ENCODE measurements at regions not wholly inside any gene's neighbourhood (a gene's known extent, or its start where the extent isn't known, plus 50 kb on each side); places are given as distances from the start of the nearest gene placed in this dataset.

DNA sequence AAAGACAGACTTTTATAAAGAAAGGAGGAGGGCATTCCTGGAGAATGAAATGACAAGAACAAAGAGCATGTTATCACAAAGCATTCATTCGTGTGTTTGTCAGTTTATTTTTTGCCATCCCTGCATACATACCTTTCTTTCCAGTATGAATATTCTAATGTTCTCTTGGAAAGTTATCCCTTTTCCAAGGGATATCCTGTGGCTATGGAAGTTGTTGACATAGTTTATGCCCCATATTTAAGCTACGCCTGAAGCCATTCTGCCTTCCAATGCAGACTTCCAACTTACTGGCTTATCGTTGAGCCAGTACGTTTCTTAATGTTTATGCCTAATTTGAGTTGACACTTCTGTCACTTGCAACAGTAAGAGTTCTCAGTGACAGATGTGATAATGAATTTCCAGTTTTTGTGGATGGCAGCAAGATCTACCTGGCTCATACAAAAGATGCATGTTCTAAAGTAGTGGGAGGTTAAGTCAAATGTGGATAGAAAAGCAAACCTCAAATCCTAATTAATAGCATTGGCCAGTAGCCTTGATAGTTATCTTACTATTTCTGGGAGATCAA lies 133.3 kb upstream of the ANO3 start:
- DNase-seq = no peak

GRCh38 chr11:26199331-26200095 lies 132.4 kb upstream of the ANO3 start:
- DNase-seq = peak in 1 of 14 donors; percentile 4

- DNase-seq = no peak
These were observed 130.5 kb upstream of the ANO3 start for GRCh38 chr11:26201411-26201810.

GRCh38 chr11:26202754-26203153 lies 129.2 kb upstream of the ANO3 start:
- DNase-seq = no peak

- DNase-seq = no peak
These were observed 127.8 kb upstream of the ANO3 start for GRCh38 chr11:26204101-26204500.

DNA sequence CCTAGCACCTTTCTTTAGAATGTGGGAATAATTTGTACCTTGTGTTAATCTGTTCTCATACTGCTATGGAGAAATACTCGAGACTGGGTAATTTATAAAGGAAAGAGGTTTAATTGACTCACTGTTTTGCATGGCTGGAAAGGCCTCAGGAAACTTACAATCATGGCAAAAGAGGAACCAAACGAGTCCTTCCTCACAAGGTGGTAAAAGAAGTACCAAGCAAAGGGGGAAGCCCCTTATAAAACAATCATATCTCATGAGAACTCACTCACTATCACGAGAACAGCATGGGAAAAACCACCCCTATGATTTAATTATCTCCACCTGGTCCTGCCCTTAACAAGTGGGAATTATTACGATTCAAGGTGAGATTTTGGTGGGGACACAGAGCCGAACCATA lies 127.1 kb upstream of the ANO3 start:
- DNase-seq = no peak

GRCh38 chr11:26219183-26220117 lies 112.5 kb upstream of the ANO3 start:
- no peak for DNase-seq

DNA sequence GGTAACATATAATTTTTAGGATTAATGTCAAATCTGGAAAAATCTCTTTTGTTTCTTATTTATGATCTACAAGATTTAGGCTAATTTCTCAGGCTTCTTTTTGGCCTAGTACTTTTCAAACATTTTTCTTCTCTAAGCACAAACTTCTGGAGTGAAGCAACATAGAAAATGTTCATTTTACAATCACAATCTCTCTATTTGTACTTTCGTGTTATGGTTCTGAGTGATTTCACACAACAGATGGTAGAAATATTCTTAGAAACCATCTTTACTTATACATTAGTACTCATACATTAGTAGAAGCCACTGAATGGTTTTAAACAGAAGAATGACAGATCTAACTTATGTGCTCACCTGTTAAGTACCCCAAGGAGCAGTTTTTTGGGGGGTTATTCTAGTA lies 106.3 kb upstream of the ANO3 start:
- DNase-seq = no peak

GRCh38 chr11:26227301-26227746 lies 104.6 kb upstream of the ANO3 start:
- peak in 1 of 14 donors; percentile 6 for DNase-seq

GRCh38 chr11:26227883-26228502 lies 103.9 kb upstream of the ANO3 start:
- no peak for DNase-seq

GRCh38 chr11:26228778-26229177 lies 103.2 kb upstream of the ANO3 start:
- no peak for DNase-seq

GRCh38 chr11:26229257-26229656 lies 102.7 kb upstream of the ANO3 start:
- no peak for DNase-seq

DNA sequence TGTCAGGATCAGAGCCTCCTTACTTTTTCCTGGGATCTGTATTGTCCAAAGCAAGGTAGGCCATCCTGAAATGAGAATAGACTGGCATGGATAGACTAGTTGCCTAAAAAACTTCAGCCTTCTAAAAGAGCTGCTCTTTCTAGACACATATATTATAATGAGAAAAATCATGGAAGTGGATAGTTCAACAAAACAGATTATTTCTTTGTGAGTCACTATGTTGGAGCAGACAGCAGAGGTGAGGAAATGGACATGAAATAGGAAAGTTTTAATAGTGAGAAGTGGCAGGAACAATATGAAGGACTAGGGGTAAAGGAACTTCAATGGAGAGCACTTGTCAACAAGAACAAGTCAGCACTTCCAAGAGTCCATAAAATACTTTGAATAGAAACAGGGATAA lies 101.9 kb upstream of the ANO3 start:
- DNase-seq = no peak

DNA sequence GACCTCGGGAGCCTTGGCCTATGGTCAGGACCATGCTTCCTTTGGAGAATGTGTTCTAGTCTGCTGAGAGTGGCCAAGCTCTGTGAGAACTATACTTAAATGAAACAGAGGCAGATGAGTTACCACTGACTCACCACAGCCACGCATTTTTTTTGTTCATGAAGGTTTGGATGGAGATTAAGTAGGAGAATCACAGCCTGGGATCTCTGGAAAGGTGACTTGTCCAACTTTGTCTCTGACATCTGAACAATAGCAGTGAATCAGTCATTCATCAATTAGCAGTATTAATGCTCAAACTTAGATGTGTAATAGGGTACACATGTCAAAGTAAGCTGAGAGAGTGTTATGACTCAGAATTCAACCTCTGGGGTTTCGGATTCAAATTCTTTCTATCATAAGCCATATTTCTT lies 100.7 kb upstream of the ANO3 start:
- DNase-seq = no peak

GRCh38 chr11:26234451-26234850 lies 97.5 kb upstream of the ANO3 start:
- DNase-seq = no peak

- DNase-seq = no peak
These were observed 88.5 kb upstream of the ANO3 start for GRCh38 chr11:26243426-26243825.

DNA sequence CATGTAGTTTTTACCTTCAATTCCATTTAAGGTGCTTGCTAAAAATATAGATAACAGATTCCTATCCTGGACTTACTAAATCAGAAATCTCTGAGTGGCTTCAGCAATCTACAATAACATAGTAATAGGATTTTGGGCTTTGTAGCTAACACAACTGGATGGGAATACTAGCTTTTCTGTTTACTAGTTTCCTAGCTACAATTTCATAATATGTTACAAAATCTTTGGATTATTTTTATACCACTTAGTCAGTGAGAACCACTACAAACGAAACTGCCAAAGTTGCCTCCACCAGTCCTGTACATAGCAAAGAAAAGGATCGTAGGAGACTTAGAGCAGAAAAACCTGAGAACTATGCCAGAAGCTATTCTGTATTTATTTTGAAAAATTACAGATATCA lies 87.7 kb upstream of the ANO3 start:
- no peak for DNase-seq

- DNase-seq = no peak
These were observed 86.9 kb upstream of the ANO3 start for GRCh38 chr11:26245046-26245445.

DNA sequence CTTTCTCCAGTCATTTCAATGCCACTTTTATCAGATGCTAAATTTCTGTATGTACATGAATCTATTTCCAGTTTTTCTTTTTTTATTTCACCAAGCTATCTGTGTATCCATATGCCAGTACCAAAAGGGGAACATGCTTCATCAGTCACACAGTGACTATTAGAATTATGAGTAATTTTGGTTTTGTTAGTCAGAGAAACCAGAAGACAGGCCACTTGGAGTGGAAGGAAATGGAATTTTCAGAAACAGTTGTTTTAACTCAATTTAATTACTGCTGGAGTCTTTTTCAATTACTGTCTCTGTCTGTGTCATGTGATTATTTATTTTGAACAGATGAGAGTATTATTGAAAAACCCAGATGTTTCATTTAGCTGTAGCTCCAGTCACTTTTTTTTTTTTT lies 84.6 kb upstream of the ANO3 start:
- peak in 1 of 14 donors; percentile 14 for DNase-seq

DNA sequence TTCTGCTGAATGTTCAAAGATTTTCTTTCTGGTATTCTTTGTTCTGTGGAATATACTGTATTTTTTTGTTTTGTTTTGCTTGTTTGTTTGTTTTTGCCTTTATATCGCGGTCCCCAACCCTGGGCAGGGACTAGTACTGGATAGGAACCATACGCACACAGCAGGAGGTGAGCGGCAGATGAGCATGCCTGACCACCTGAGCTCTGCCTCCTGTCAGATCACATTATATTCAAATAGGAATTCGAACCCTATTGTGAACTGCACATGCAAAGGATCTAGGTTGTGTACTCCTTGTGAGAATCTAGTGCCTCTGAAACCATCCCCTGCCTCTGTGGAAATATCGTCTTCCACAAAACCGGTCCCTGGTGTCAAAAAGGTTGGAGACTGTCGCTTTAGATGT lies 83.3 kb upstream of the ANO3 start:
- DNase-seq = peak in 1 of 14 donors; percentile 57

DNA sequence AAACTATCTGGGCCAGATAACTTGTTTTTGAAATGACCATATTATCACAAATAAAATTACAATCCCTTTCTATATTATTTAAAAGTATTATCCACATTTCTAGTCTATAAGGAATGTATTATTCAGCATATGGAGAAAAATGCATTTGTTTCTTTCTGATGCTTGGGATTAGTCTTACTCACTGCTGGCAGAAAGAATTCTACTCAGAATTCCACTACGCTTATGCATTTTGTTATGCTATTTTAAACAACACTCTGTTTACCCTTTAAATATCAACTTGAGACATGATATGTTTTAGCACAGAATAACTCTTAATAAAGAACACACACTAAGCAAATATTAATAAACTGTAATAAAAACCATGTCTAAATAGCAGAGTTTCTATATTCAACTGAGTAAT lies 77.6 kb upstream of the ANO3 start:
- no peak for DNase-seq

DNA sequence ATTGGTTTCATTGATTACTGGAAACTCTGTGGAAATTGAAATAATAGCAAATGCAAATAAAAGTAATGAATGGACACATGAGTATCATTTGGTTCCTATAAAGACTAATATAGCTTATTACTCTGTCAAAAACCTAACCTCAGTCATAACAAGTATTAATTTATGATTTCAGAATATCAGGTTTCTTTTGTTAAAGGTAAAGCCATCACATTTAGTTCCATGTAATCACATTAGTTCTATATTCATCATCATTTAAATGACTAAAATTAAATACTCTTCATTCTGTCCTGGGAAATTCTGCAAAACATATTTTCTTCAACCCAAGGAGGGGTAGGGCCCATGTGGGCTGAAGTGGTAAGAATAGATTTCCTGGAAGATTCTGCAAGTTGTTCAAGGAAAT lies 68.2 kb upstream of the ANO3 start:
- no peak for DNase-seq

- DNase-seq = no peak
These were observed 67.7 kb upstream of the ANO3 start for GRCh38 chr11:26264266-26264665.

Data from C1 segment of cervical spinal cord (tissue), 14 donors.